Smooth muscle cell (in vitro differentiated cells): ENCODE measurements at regions not wholly inside any gene's neighbourhood (a gene's known extent, or its start where the extent isn't known, plus 50 kb on each side); places are given as distances from the start of the nearest gene placed in this dataset.

Experiments used
- DNase-seq: peaks from one replicate; lab custom pipeline; 2025; ENCODE audit not compliant: unreplicated experiment; lab: John Stamatoyannopoulos, UW
- H2AFZ ChIP-seq: fragments of 200-600 bp; sonication (generic); 2 replicates; pipeline ENCODE4 v1.6.0; 2016; ENCODE audit warnings: antibody characterized with exemption, low read depth, mild to moderate bottlenecking
- H3F3A ChIP-seq: fragments of 200-600 bp; sonication (generic); 2 replicates; pipeline ENCODE4 v1.6.0; 2017; ENCODE audit warnings: antibody characterized with exemption, low read depth
- H3K27ac ChIP-seq: fragments of 200-600 bp; sonication (generic); 2 replicates; pipeline ENCODE4 v1.5.1; 2016; ENCODE audit warnings: low read depth, mild to moderate bottlenecking
- H3K27me3 ChIP-seq: fragments of 200-600 bp; sonication (generic); 2 replicates; pipeline ENCODE4 v1.6.1; 2016; ENCODE audit warnings: low read depth, mild to moderate bottlenecking
- H3K36me3 ChIP-seq: fragments of 200-600 bp; sonication (generic); 2 replicates; pipeline ENCODE4 v1.5.1; 2016; ENCODE audit warnings: low read depth
- H3K4me1 ChIP-seq: fragments of 200-600 bp; sonication (generic); 2 replicates; pipeline ENCODE4 v1.5.1; 2016; ENCODE audit warnings: low read depth
- H3K4me2 ChIP-seq: fragments of 200-600 bp; sonication (generic); 2 replicates; pipeline ENCODE4 v1.6.0; 2016; ENCODE audit warnings: mild to moderate bottlenecking
- H3K4me3 ChIP-seq: fragments of 200-600 bp; sonication (generic); 2 replicates; pipeline ENCODE4 v1.5.1; 2016; ENCODE audit warnings: mild to moderate bottlenecking
- H3K79me2 ChIP-seq: fragments of 200-600 bp; sonication (generic); 2 replicates; pipeline ENCODE4 v1.6.0; 2016; ENCODE audit warnings: low read depth, mild to moderate bottlenecking
- H3K9ac ChIP-seq: fragments of 200-600 bp; sonication (generic); 2 replicates; pipeline ENCODE4 v1.6.0; 2016; ENCODE audit warnings: low read depth
- H3K9me3 ChIP-seq: fragments of 200-600 bp; sonication (generic); replicated peaks from 2 replicates; pipeline ENCODE4 v1.5.1; 2016; ENCODE audit warnings: low read depth
- H4K20me1 ChIP-seq: fragments of 200-600 bp; sonication (generic); 2 replicates; pipeline ENCODE4 v1.6.0; 2016; ENCODE audit warnings: low read depth
- CTCF ChIP-seq: fragments of 200-600 bp; sonication (generic); IDR thresholded peaks from 2 replicates; pipeline ENCODE4 v1.5.1; 2017; ENCODE audit warnings: borderline replicate concordance, mild to moderate bottlenecking, antibody characterized with exemption; ENCODE audit not compliant: insufficient read depth, poor library complexity, severe bottlenecking
- WGBS: methylation state at CpG from one replicate; pipeline ENCODE4 v1.1.7; 2016; ENCODE audit warnings: low lambda C conversion rate; 5-methylcytosine and 5-hydroxymethylcytosine counted together

DNA sequence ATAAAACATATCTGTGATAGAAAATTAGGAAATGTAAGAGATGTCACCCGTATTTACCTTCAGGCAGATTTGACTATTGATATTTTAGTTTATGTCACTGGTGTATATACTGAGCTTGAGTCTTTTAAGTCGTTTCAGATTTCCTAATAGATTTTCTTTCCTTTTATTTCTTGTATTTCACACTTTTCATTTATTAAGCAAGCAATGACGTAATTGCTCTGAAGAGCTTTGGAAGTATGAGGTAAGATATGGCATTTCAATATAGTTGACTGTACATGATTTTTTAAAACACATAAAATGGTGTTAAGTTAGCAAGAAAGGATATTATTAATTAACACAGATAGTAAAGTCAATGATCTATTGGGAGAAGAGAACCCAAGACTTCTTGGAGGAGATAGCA lies 652.6 kb downstream of the SORCS1 start:
- Histone ChIP-seq H3K27me3 (no peaks in the 10 kb centered on the region), H4K20me1 (no peaks in the 10 kb centered on the region), H3K4me2 (no peak overlapping the region), H3K27ac (no peak overlapping the region), H2AFZ (no peak overlapping the region), H3K4me1 (peaks cover 14% of the 10 kb centered on the region), H3K79me2 (no peaks in the 10 kb centered on the region), H3K9me3 (no peaks in the 10 kb centered on the region), H3K36me3 (no peaks in the 10 kb centered on the region), H3K9ac (no peak overlapping the region), H3K4me3 (no peak overlapping the region), H3F3A (no peaks in the 10 kb centered on the region)
- no peak for TF ChIP-seq CTCF
- DNase-seq = no peak
- 87% methylated on average over 3 of the region's 3 CpGs for WGBS

DNA sequence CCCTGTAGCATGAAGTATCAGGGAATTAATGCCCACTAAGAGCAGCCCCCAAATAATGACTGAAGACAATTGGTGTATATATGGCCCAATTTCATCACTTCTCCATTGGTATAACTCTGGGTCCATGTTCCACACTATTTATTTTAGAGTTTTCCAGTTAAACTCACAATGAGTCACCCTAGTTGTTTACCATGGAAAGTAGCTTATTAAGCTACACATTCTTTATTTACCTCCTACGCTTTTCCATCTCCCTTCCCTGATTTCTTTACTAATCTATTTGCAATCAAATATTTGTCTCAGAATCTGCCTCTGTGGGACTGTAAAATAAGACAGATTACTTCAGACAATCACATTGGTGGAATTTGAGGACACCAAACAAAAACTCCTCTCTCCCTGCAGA lies 655.6 kb downstream of the SORCS1 start:
- DNase-seq = no peak
- Histone ChIP-seq H3K4me1 (peaks cover 6% of the 10 kb centered on the region), H3K36me3 (no peaks in the 10 kb centered on the region), H3K9ac (no peak overlapping the region), H2AFZ (no peak overlapping the region), H3K27ac (no peak overlapping the region), H3K4me2 (no peak overlapping the region), H3K27me3 (no peaks in the 10 kb centered on the region), H3F3A (no peaks in the 10 kb centered on the region), H4K20me1 (no peaks in the 10 kb centered on the region), H3K4me3 (no peak overlapping the region), H3K9me3 (no peaks in the 10 kb centered on the region), H3K79me2 (no peaks in the 10 kb centered on the region)
- WGBS = 79% methylated on average over 1 of the region's 1 CpG
- no peak for TF ChIP-seq CTCF

GRCh38 chr10:106506526-106507283 lies 657.8 kb downstream of the SORCS1 start:
- no peaks in the 10 kb centered on the region for H3K9me3 ChIP-seq
- no peak for DNase-seq
- H3K36me3 ChIP-seq = no peaks in the 10 kb centered on the region
- H2AFZ ChIP-seq = no peak overlapping the region
- H3K9ac ChIP-seq = no peak overlapping the region
- no peaks in the 10 kb centered on the region for H3K27me3 ChIP-seq
- TF ChIP-seq CTCF = no peak
- H3K79me2 ChIP-seq = no peaks in the 10 kb centered on the region
- no peak overlapping the region for H3K4me2 ChIP-seq
- WGBS = 82% methylated on average over 6 of the region's 6 CpGs
- no peak overlapping the region for H3K27ac ChIP-seq
- no peaks in the 10 kb centered on the region for H3K4me1 ChIP-seq
- H3K4me3 ChIP-seq = no peak overlapping the region
- no peaks in the 10 kb centered on the region for H3F3A ChIP-seq
- H4K20me1 ChIP-seq = no peaks in the 10 kb centered on the region

GRCh38 chr10:106504536-106504935 lies 660.0 kb downstream of the SORCS1 start:
- no peak overlapping the region for H3K27ac ChIP-seq
- H2AFZ ChIP-seq = no peak overlapping the region
- no peak overlapping the region for H3K4me3 ChIP-seq
- no peaks in the 10 kb centered on the region for H3F3A ChIP-seq
- no peak overlapping the region for H3K4me2 ChIP-seq
- WGBS = 90% methylated on average over 6 of the region's 6 CpGs
- H3K9ac ChIP-seq = no peak overlapping the region
- TF ChIP-seq CTCF = no peak
- H3K36me3 ChIP-seq = no peaks in the 10 kb centered on the region
- no peaks in the 10 kb centered on the region for H4K20me1 ChIP-seq
- H3K27me3 ChIP-seq = no peaks in the 10 kb centered on the region
- no peaks in the 10 kb centered on the region for H3K79me2 ChIP-seq
- no peak for DNase-seq
- no peaks in the 10 kb centered on the region for H3K9me3 ChIP-seq
- H3K4me1 ChIP-seq = peaks cover 7% of the 10 kb centered on the region
